ENCODE measurements at regions not wholly inside any gene's neighbourhood (a gene's known extent, or its start where the extent isn't known, plus 50 kb on each side); places are given as distances from the start of the nearest gene placed in this dataset.

DNA sequence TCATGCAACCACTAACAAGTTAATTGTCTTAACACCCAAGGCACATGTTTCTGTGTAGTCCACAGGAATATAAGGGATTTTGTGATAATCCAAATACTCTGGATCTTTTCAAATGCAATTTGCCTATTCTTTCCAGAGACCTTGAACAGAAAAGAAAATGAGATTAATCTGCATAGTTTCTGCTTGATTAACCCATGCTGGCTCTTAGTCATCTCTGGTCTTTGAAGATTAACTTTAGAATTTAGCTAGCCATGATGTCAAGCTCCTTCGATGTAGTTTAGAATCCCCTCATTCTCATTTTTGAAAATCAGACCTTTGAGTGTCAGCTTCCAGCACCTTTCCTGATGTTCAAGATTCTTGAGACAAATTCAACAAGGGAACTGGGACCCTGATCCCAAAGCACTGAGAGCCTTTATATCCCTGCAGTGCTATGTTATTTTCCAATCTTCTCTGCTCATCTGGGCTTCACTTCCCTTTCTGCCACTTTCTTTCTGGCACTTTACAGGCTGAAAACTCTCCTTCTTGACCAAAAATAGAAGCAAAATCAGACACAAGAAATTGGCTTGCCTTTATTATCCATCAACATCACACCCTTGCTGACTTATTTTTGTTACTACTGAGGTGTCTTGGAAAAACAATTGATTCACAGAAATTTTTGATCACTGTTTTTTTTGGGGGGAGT, 155.5 kb downstream of the PALM2AKAP2 start:
- DNase-seq (ENCODE audit: low spot score in 2 of 2): no peak
- H3K27me3 ChIP-seq: no peaks in the 10 kb centered on the region
- no peak for TF ChIP-seq POLR2A (IDR thresholded peaks at IDR 0.05)
- no peak for TF ChIP-seq POLR2AphosphoS5 (IDR thresholded peaks at IDR 0.05)
- TF ChIP-seq, protein P1, sequence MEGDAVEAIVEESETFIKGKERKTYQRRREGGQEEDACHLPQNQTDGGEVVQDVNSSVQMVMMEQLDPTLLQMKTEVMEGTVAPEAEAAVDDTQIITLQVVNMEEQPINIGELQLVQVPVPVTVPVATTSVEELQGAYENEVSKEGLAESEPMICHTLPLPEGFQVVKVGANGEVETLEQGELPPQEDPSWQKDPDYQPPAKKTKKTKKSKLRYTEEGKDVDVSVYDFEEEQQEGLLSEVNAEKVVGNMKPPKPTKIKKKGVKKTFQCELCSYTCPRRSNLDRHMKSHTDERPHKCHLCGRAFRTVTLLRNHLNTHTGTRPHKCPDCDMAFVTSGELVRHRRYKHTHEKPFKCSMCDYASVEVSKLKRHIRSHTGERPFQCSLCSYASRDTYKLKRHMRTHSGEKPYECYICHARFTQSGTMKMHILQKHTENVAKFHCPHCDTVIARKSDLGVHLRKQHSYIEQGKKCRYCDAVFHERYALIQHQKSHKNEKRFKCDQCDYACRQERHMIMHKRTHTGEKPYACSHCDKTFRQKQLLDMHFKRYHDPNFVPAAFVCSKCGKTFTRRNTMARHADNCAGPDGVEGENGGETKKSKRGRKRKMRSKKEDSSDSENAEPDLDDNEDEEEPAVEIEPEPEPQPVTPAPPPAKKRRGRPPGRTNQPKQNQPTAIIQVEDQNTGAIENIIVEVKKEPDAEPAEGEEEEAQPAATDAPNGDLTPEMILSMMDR (IDR thresholded peaks at IDR 0.05): no peak
- TF ChIP-seq EP300 (IDR thresholded peaks at IDR 0.05): no peak

DNA sequence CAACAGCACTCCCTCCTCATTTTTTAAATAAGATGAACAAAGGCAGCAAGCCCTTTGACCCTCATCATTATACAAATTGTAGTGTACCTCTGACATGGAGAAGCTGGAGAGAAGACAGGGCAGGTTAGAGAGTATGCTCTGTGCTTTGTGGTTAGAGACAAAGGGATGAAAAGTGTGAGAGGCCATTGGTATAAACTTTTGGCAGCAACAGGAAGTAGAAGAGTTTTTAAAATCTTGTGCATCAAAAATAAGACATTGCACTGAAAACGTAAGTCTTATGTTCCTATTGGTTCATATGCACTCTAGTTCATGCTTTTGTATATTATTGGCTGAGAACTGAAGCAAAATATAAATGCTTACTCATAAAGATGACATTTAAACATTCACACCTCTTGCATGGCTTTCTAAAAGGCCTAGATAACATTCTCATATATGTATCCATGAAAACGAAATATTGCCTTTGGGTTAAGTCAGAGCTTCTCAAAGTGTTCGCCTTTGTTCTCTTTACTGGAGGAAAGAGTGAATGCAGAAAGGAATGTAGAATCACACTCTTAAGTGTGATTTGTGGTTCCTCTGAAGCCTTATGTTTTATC, 158.0 kb downstream of the PALM2AKAP2 start:
- no peak for DNase-seq (ENCODE audit: low spot score in 2 of 2)
- no peak overlapping the region for H3K27ac ChIP-seq
- no peaks in the 10 kb centered on the region for H3K36me3 ChIP-seq
- H3K27me3 ChIP-seq: no peaks in the 10 kb centered on the region
- no peaks in the 10 kb centered on the region for H3K9me3 ChIP-seq
- 93% methylated on average over 3 of the region's 3 CpGs for WGBS
- H3K4me3 ChIP-seq: no peak overlapping the region
- no peak for TF ChIP-seq POLR2A (IDR thresholded peaks at IDR 0.05)
- no peak for TF ChIP-seq POLR2AphosphoS5 (IDR thresholded peaks at IDR 0.05)
- TF ChIP-seq, protein P1 (IDR thresholded peaks at IDR 0.05): no peak
- no peaks in the 10 kb centered on the region for H3K4me1 ChIP-seq

More for the DNA sequence above, 155.5 kb downstream of the PALM2AKAP2 start:
- Histone ChIP-seq H3K36me3 (no peaks in the 10 kb centered on the region), H3K4me1 (no peaks in the 10 kb centered on the region), H3K27ac (no peak overlapping the region), H3K4me3 (no peak overlapping the region), H3K9me3 (no peaks in the 10 kb centered on the region)
- WGBS: 97% methylated on average over 1 of the region's 1 CpG

DNA sequence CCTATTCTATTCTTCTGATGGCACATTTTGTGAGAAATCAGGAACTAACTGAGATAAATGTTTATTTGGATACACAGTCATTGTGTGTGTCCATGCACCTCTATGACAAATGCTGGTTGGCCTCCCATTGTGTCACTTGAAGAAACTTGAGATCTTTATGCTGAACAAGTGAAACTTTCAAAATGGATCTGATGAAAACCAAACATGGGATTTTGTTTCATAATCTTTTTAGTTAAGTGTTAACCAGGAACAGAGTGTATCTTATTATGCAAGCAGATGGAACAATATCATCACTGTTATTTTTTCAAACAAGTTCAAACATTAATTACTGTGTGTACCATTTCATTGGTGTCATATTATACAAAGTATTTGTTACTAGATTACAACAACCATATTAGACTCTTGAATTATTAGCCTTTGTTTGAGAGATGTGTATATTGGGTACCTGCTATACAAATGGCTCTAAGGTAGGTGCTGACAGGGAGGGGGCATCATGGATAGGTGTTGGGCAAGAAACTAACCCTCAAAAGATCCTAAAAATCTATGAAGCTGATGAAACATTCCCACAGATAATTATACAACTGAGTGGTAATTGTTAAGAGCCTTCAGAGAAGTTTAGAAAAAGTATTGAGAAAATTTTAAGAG, 159.8 kb downstream of the PALM2AKAP2 start:
- H3K27me3 ChIP-seq: no peaks in the 10 kb centered on the region
- no peak for DNase-seq (ENCODE audit: low spot score in 2 of 2)
- no peaks in the 10 kb centered on the region for H3K9me3 ChIP-seq
- no peaks in the 10 kb centered on the region for H3K36me3 ChIP-seq
- H3K4me1 ChIP-seq: no peaks in the 10 kb centered on the region
- no peak overlapping the region for H3K4me3 ChIP-seq
- H3K27ac ChIP-seq: no peak overlapping the region
- TF ChIP-seq POLR2A (IDR thresholded peaks at IDR 0.05) (no peak), POLR2AphosphoS5 (IDR thresholded peaks at IDR 0.05) (no peak), EP300 (IDR thresholded peaks at IDR 0.05) (no peak)
- TF ChIP-seq, protein P1 (IDR thresholded peaks at IDR 0.05): no peak

DNA sequence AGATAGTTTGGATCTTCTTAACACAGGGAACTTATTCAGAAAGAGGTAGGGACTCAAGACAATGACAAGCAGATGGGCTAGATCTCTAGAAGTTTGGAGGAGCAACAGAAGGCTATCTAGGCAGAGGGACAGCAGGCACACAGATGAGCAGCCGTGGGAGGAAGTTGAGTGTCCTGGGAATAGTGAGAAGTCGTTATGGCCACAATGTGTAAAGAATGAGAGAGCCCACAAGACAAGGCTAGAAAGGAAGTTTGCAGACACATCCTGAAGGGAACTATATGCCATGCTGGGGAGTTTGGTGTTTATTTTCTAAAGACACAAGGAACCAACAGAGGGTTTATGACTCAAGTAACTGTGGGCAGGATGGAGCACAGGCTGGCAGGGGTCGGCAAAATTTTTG, 160.6 kb downstream of the PALM2AKAP2 start:
- 68% methylated on average over 3 of the region's 3 CpGs for WGBS
- no peaks in the 10 kb centered on the region for H3K36me3 ChIP-seq

DNA sequence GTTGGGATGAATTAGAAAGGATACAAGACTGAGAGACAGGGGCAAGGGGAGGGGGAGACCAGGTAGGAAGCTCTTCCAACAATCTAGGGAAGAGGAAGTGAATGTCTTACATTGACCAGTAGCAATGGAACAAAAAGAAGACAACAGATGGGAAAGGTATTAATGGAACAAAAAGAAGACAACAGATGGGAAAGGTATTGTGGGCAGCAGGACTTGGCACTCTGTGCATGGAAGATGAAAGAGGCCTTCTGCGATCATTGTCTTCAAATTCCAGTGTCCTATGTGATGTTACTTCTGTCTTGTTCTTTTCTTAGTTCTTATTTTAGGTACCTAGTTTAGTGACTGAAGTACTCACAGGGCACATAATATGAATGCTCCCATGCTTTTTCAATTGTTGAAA, 161.8 kb downstream of the PALM2AKAP2 start:
- Histone ChIP-seq H3K9me3 (no peaks in the 10 kb centered on the region), H3K4me1 (no peaks in the 10 kb centered on the region), H3K27me3 (no peaks in the 10 kb centered on the region), H3K4me3 (no peak overlapping the region), H3K27ac (no peak overlapping the region), H3K36me3 (no peaks in the 10 kb centered on the region)
- TF ChIP-seq POLR2A (IDR thresholded peaks at IDR 0.05) (no peak), POLR2AphosphoS5 (IDR thresholded peaks at IDR 0.05) (no peak), EP300 (IDR thresholded peaks at IDR 0.05) (no peak)
- TF ChIP-seq, protein P1 (IDR thresholded peaks at IDR 0.05): no peak
- DNase-seq (ENCODE audit: low spot score in 2 of 2): no peak
- 96% methylated on average over 1 of the region's 1 CpG for WGBS

More for the DNA sequence above, 160.6 kb downstream of the PALM2AKAP2 start:
- Histone ChIP-seq H3K27ac (no peak overlapping the region), H3K4me3 (no peak overlapping the region), H3K27me3 (no peaks in the 10 kb centered on the region), H3K4me1 (no peaks in the 10 kb centered on the region), H3K9me3 (no peaks in the 10 kb centered on the region)
- no peak for TF ChIP-seq POLR2AphosphoS5 (IDR thresholded peaks at IDR 0.05)
- DNase-seq (ENCODE audit: low spot score in 2 of 2): no peak
